PFSK-1 (cell line): ENCODE measurements at regions not wholly inside any gene's neighbourhood (a gene's known extent, or its start where the extent isn't known, plus 50 kb on each side); places are given as distances from the start of the nearest gene placed in this dataset.

Experiments used
- FOXP2 ChIP-seq: optimal IDR thresholded peaks from 2 replicates; pipeline ENCODE3; 2011; ENCODE audit warnings: borderline replicate concordance, control low read depth, inconsistent platforms; ENCODE audit not compliant: insufficient read depth; ENCODE audit errors: extremely low read length, extremely low read depth
- POLR2AphosphoS5 ChIP-seq: IDR thresholded peaks from 2 replicates; pipeline ENCODE4 v1.6.1; 2012; ENCODE audit warnings: low read depth, mild to moderate bottlenecking, control low read depth, low read length, moderate library complexity
- REST ChIP-seq, 2 experiments: IDR thresholded peaks; 2 replicates each; pipeline versions ENCODE4 v1.6.1 to v1.8.0; 2011 to 2012; ENCODE audit warnings: low read depth in 2 of 2, low read length in 2 of 2, control low read depth in 1 of 2, inconsistent platforms in 1 of 2, mild to moderate bottlenecking in 1 of 2, moderate library complexity in 1 of 2; ENCODE audit not compliant: insufficient read depth in 1 of 2
- SIN3A ChIP-seq: IDR thresholded peaks from 2 replicates; pipeline ENCODE4 v1.6.1; 2012; ENCODE audit warnings: mild to moderate bottlenecking, low read length, moderate library complexity, borderline replicate concordance; ENCODE audit not compliant: insufficient read depth
- TAF1 ChIP-seq: IDR thresholded peaks from 2 replicates; pipeline ENCODE4 v1.6.1; 2012; ENCODE audit warnings: low read length, control low read depth, borderline replicate concordance; ENCODE audit not compliant: insufficient read depth

DNA sequence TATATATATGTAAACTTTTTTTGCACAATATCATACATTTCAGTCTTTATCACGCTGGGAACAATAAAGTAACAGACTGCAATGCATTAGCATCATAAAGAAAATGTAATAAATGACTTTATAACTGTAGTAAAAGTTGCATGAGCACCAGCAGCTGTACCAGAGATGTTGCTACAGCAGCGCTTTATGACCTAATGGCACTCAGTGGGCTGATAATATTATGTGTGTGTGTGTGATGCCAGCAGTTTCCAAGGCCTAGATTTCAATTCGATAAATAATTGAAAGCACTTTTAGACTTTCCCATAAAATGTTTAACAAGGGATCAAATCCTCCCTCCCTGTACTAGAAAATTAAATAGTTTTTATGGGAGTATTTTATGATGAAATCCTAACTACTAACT, 367.6 kb upstream of the AGA start:
- TF ChIP-seq SIN3A = no peak
- TF ChIP-seq POLR2AphosphoS5 = no peak
- no peak for TF ChIP-seq TAF1
- no peak for TF ChIP-seq REST (IDR thresholded peaks at IDR 0.05; ENCODE audit: insufficient read depth in 1 of 2, low read depth in 2 of 2, low read length in 2 of 2)
- TF ChIP-seq FOXP2 = no peak
